ENCODE measurements at regions not wholly inside any gene's neighbourhood (a gene's known extent, or its start where the extent isn't known, plus 50 kb on each side); places are given as distances from the start of the nearest gene placed in this dataset.
"Not testable (repeated sequence)": the region's sequence is repeated elsewhere in the genome, so short reads cannot be mapped to it uniquely, and the experiment has no call there.

GRCh38 chr3:197430934-197431333, 124.8 kb downstream of the BDH1 start:
- DNase-seq (ENCODE audit: low read depth), result no peak

GRCh38 chr3:197430502-197430901, 125.3 kb downstream of the BDH1 start:
- DNase-seq (ENCODE audit: low read depth), result no peak

GRCh38 chr3:197428952-197429351, 126.8 kb downstream of the BDH1 start:
- DNase-seq (ENCODE audit: low read depth), result no peak

GRCh38 chr3:197428117-197428801, 127.5 kb downstream of the BDH1 start:
- DNase-seq (ENCODE audit: low read depth), result peak; percentile 4

DNA sequence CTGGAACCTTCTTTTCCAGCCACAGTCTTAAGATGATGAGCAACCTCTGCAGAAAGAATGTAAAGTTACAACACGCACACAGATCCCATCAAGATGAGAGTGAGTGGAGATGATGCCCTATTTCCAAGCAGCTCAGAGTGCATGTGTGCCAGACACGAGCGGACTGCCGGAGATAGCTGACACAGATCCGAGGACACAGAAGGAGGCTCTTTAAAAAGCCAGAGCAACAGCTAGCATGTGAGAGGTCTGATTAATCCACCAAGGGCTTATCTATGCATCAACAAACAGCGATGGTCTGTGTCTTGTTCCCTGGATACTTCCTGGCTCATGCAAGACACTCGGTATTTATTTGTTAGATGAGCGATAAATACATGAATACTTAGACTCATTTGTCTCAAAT, 128.6 kb upstream of the DLG1 start:
- no peak for DNase-seq (ENCODE audit: low read depth)

GRCh38 chr3:197426121-197426566, 127.7 kb upstream of the DLG1 start:
- no peak for DNase-seq (ENCODE audit: low read depth)

DNA sequence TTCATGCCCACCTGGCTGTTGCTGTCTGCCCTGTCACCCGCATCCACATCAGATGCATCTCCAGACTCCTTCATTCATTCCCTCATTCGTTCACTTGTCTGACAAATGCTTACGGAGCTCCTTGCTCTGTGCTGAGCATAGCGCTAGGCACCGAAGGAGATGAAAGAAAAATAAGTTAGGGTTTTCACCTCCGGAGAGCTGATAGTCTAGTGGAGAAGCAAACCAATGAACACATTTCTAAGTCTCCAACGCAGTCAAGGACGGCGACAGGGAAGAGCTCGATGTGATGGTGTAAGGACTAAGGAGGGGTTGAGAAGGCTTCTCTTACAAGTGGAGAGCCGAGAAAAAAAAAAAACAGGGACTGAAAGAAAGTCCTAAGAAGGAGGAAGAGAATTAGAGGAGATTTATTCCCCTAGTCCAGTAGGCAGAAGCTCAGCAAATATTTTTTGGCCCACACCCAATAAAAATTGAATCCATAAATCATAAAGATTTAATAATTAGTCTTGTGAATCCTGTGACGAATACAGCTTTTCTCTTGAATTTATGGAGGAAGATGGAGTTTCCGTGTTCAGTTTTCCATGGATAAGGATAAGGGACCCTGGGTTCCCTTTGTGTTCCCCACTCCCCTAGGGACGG, 127.2 kb upstream of the DLG1 start:
- DNase-seq (ENCODE audit: low read depth), result no peak

- DNase-seq (ENCODE audit: low read depth), result no peak
These were observed 126.5 kb upstream of the DLG1 start for GRCh38 chr3:197424674-197425484.

DNA sequence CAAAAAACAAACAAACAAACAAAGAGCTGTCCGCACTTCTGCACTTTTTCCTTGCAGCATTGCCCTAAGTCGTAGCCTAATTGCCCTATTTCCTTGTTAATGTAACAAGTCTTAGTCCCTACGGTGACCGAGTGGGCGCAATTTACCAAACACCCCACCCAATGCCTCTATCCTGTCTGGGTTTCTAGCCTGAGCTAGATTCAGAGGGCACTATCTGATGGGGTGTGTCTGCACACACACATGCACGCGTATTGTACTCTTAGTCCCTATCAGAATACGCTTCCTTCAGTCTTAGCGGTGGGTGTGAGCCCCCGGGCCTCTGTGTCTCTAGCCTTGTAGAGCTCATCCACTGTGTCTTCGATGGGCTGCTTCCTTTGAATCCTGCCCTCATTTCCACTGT, 125.9 kb upstream of the DLG1 start:
- DNase-seq (ENCODE audit: low read depth), result no peak

DNA sequence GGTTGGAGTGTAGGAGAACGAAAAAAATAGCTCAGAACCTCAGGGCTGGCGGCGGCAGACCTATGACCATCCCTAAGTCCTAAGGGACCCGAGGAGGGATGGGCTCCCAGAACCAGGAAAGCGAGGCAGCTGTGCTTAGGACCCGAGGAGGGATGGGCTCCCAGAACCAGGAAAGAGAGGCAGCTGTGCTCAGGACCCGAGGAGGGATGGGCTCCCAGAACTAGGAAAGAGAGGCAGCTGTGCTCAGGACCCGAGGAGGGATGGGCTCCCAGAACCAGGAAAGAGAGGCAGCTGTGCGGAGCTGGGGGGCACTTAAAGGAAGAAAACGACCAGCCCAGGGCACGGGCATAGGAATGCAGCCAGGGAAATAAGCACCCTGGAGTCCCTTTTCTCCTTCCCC, 125.0 kb upstream of the DLG1 start:
- DNase-seq (ENCODE audit: low read depth), result no peak

DNA sequence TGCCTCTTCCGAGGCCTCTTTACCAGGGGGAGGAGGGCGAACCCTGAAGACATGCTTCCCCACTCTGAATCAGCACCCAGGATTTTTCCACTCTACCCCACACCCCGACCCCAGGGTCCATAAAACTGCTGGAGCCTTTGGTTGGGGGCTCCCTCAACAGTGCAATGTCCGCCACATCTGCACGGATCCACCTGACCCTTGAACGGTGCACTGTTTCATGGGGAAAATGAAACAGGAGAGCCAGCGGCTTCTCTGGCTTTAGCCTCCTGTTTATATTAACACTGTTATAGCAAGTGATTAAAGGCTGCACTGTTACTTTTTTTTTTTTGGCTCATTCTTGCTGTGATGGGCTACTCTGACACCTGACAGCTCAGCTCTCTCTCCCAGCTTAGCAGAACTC, 124.1 kb upstream of the DLG1 start:
- DNase-seq (ENCODE audit: low read depth), result no peak

DNA sequence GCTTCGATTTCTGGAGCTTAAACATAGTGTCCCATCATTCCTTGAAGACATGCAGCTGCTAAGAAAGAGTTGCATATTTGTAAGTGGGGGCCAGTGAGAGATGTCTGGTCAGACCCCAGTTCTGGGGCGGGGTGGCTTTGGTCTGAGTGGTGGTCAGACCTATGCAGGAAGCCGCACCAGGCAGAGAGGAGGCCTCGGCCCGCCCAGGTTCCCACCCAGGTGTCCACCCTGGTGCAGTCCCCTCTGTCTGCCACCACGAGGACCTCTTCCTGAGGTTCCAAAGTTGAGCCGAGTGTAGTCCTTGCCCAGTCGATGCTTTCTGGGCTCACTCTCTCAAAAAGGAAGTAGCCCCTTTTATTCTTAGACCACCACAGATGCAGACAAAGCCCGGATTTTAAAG, 122.6 kb upstream of the DLG1 start:
- no peak for DNase-seq (ENCODE audit: low read depth)

DNA sequence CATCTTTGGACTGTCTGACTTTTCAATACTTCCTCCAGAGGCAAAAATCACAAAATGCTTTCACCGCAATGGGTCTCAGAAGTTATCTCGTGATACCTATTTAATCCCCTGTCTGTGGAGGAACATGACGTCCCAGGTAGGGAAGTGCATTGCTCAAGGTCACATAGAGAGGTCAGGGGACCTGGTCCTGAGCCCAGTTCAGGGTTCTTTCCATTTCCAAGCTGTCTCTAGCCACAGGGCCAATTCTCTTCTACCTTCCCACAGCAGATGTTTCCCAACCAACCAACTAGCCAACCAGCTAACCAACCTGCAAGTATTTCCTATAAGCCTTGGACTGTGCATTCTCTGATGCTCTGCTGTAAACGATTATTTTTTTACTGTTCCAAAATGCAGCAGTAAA, 122.2 kb upstream of the DLG1 start:
- DNase-seq (ENCODE audit: low read depth), result no peak

DNA sequence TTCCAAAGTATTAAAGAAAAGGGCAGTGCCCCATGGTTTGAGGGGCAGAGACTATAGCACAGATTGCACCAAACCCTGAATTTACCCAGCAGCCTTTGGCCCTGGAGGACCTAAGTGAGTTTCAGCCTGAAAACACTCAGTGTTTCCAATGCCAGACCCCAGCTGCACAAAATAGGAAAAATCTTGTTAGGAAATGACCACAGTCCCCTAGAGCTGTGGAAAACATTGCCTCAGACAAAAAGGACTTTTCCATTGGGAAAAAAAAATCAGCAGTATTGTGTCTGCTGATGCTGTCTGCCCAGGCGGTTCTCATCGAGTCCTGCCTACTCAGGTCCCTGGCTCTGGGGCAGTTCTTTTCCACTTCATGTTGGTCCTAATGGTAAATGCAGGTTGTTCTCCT, 121.7 kb upstream of the DLG1 start:
- DNase-seq (ENCODE audit: low read depth), result no peak

- no peak for DNase-seq (ENCODE audit: low read depth)
These were observed 121.3 kb upstream of the DLG1 start for GRCh38 chr3:197419696-197420095.

DNA sequence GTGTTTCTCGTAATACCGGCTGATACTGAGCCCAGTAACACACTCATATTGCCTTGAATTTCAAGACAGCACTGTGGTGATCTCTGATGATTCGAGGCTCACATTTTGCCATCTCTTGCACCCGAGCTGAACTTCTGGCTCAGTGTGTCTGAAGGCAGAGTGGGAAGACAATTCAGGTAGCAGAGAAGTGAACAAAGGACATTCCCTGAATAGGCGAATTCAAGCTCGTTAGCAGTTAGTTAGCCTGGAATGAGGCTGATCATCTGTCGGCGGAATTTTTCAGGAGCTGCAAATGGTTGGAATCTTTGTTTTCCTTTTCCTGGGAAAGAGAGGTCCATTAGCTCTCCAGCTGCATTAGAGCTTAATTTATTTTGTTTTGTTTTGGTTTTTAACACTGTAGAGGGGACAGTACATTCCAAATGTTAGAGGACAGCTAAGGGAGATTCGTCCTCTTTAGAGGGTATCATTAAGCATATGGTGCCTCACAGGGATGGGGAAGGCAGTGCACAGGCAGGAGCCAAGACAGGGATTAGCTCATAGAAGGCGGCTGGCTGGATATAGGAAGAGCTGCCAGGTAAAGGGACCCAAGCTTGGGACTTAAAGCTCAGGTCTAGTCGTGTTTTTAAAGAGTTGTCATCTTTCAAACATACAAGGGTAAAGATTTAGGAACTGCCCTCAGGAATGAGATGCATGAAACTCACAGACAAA, 119.7 kb upstream of the DLG1 start:
- no peak for DNase-seq (ENCODE audit: low read depth)

DNA sequence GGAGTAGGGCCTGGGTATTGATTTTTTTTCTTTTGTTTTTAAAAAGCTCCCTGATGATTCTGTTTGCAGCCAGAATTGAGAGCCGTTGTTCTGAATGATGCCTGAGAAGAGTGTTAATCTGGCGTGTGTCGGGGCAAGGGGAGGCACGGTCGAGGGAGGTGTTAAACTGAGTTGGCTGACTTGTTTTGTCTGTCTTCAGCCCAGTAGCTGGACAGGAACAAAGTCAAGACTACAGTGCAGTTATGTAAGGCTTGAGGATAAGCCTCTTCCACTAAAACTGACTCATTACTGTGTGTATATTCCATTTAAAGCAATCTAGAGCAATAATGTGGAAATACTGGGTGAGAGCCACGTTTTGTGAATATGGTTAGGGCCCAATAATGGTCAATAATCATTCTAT, 119.0 kb upstream of the DLG1 start:
- no peak for DNase-seq (ENCODE audit: low read depth)

DNA sequence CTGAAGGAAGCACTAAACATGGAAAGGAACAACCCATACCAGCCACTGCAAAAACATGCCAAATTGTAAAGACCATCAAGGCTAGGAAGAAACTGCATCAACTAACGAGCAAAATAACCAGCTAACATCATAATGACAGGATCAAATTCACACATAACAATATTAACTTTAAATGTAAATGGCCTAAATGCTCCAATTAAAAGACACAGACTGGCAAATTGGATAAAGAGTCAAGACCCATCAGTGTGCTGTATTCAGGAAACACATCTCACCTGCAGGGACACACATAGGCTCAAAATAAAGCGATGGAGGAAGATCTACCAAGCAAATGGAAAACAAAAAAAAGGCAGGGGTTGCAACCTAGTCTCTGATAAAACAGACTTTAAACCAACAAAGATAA, 113.5 kb upstream of the DLG1 start:
- DNase-seq (ENCODE audit: low read depth), result not testable (repeated sequence)

DNA sequence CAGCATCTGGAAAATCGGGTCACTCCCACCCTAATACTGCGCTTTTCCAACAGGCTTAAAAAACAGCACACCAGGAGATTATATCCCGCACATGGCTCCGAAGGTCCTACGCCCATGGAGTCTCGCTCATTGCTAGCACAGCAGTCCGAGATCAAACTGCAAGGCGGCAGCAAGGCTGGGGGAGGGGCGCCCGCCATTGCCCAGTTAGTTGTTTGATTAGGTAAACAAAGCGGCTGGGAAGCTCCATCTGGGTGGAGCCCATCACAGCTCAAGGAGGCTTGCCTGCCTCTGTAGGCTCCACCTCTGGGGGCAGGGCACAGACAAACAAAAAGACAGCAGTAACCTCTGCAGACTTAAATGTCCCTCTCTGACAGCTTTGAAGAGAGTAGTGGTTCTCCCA, 111.8 kb upstream of the DLG1 start:
- DNase-seq (ENCODE audit: low read depth), result not testable (repeated sequence)

DNA sequence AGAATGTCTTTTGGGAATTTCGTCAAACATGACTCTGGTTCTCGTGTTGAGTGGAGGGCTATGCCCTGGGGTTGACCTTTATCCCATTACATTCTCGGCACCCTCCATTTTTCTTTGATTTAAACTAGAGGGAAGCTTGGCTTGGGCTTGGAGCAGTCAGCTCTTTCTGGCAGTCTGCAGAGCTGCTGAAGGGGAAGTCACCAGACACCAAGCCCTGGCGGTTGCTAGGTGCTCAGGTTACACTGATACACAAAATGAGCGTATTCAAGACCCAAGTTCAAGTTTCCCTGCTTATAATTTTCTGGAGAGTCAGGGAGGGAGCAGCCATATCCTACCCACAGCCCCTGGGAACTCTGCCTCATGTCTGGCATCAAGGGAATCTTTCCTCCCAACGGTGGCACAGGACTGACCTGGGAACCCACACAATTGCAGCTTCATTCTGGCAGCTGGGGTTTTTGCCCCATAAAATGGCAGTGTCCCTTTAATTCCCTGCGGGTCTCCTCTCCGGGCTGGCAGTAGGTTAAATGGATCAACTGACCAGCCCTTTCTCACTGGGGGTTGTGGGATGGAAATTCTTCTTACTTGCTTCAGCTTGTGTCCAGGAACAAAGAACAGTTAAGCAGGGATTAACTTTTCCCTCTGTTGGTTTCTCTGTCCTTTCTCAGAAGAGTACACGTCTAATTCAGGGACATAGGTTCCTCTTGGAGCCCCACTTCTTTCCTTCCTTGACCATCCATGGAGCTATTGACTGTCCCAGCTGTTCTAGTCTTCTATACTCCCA, 110.0 kb upstream of the DLG1 start:
- no peak for DNase-seq (ENCODE audit: low read depth)

- DNase-seq (ENCODE audit: low read depth), result no peak
These were observed 109.1 kb upstream of the DLG1 start for GRCh38 chr3:197407526-197407925.

- no peak for DNase-seq (ENCODE audit: low read depth)
These were observed 108.6 kb upstream of the DLG1 start for GRCh38 chr3:197407053-197407452.
